GM12878 (cell line): ENCODE measurements at regions not wholly inside any gene's neighbourhood (a gene's known extent, or its start where the extent isn't known, plus 50 kb on each side); places are given as distances from the start of the nearest gene placed in this dataset.

ENCODE experiments used
- E4F1 ChIP-seq: fragments of 450-650 bp; IDR thresholded peaks from 2 replicates; pipeline ENCODE4 v1.6.1; 2018; ENCODE audit warnings: borderline replicate concordance, mild to moderate bottlenecking; ENCODE audit not compliant: partially characterized antibody
- ELK1 ChIP-seq: IDR thresholded peaks from 2 replicates; pipeline ENCODE4 v1.6.1; 2012; ENCODE audit warnings: low read depth, low read length, improper control_type of control experiment
- ETV6 ChIP-seq, 2 experiments: fragments of 450-650 bp in 1 of 2; IDR thresholded peaks in 1 of 2; conservative IDR thresholded peaks in 1 of 2; 2 replicates each; pipeline ENCODE4 v1.6.1; 2014; ENCODE audit warnings: antibody characterized with exemption in 1 of 2, borderline replicate concordance in 1 of 2, low read depth in 1 of 2, mild to moderate bottlenecking in 1 of 2, moderate library complexity in 1 of 2
- JUNB ChIP-seq: IDR thresholded peaks from 2 replicates; pipeline ENCODE4 v1.6.1; 2016; ENCODE audit warnings: antibody characterized with exemption, mild to moderate bottlenecking
- RBBP5 ChIP-seq: fragments of 200-600 bp; sonication (generic); conservative IDR thresholded peaks from 2 replicates; pipeline ENCODE4 v1.6.1; 2016
- TF ChIP-seq, protein P1 (sequence below), 3 experiments: IDR thresholded peaks in 2 of 3; conservative IDR thresholded peaks in 1 of 3; 2 replicates each; pipeline ENCODE4 v1.5.1; 2011; ENCODE audit warnings: low read depth in 3 of 3, low read length in 3 of 3, mild to moderate bottlenecking in 3 of 3, control low read depth in 2 of 3, moderate library complexity in 2 of 3, inconsistent platforms in 1 of 3, mixed read lengths in 1 of 3; ENCODE audit not compliant: control insufficient read depth in 2 of 3, insufficient read depth in 1 of 3; ENCODE audit errors: extremely low read depth in 1 of 3

DNA sequence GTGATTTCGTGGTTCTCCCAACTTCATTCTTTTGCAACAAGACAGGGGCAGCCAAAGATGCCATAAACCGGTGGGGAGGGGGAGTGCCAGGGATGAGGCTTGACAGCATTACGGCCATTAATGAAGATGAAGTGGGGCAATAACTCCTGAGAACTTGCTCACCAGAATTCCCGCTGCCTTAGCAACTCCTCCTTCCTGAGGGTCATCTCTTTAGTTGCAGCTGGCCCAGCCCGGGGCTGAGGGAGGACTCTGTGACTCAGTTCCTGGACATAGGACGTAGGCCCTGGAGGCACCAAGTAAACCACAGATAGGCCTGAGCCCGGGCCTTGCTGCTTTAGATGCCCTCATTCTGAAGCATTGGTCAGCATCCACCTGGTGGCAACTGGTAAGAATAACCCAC is 330.2 kb downstream of the RRAGC start (continued):
- TF ChIP-seq ETV6 (conservative IDR thresholded peaks at IDR 0.05 in 1 of 2, IDR thresholded peaks at IDR 0.05 in 1 of 2; ENCODE audit: borderline replicate concordance in 1 of 2, low read depth in 1 of 2): no peak
- TF ChIP-seq E4F1: no peak
- no peak for TF ChIP-seq RBBP5
- TF ChIP-seq JUNB: no peak
- TF ChIP-seq ELK1: no peak
- TF ChIP-seq, protein P1, sequence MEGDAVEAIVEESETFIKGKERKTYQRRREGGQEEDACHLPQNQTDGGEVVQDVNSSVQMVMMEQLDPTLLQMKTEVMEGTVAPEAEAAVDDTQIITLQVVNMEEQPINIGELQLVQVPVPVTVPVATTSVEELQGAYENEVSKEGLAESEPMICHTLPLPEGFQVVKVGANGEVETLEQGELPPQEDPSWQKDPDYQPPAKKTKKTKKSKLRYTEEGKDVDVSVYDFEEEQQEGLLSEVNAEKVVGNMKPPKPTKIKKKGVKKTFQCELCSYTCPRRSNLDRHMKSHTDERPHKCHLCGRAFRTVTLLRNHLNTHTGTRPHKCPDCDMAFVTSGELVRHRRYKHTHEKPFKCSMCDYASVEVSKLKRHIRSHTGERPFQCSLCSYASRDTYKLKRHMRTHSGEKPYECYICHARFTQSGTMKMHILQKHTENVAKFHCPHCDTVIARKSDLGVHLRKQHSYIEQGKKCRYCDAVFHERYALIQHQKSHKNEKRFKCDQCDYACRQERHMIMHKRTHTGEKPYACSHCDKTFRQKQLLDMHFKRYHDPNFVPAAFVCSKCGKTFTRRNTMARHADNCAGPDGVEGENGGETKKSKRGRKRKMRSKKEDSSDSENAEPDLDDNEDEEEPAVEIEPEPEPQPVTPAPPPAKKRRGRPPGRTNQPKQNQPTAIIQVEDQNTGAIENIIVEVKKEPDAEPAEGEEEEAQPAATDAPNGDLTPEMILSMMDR (IDR thresholded peaks at IDR 0.05 in 2 of 3, conservative IDR thresholded peaks at IDR 0.05 in 1 of 3; ENCODE audit: control insufficient read depth in 2 of 3, extremely low read depth in 1 of 3, insufficient read depth in 1 of 3, low read depth in 3 of 3, low read length in 3 of 3): no peak
